Trophoblast cell (in vitro differentiated cells and primary cell): ENCODE measurements at regions not wholly inside any gene's neighbourhood (a gene's known extent, or its start where the extent isn't known, plus 50 kb on each side); places are given as distances from the start of the nearest gene placed in this dataset.

Experiments used
- DNase-seq, 2 donors: peaks; one replicate each; pipeline ENCODE4 v3.0.0-alpha.2; 2016
- H2AFZ ChIP-seq: 2 replicates; pipeline ENCODE4 v1.6.1; 2013; ENCODE audit warnings: low read length, moderate library complexity, mild to moderate bottlenecking; ENCODE audit not compliant: insufficient read depth, poor library complexity
- H2AK5ac ChIP-seq: 2 replicates; pipeline ENCODE4 v1.6.1; 2013; ENCODE audit warnings: mild to moderate bottlenecking, low read length
- H2BK120ac ChIP-seq: 2 replicates; pipeline ENCODE4 v1.6.1; 2013; ENCODE audit warnings: low read length, mild to moderate bottlenecking, moderate library complexity; ENCODE audit not compliant: insufficient read depth, poor library complexity
- H2BK12ac ChIP-seq: 2 replicates; pipeline ENCODE4 v1.6.1; 2013; ENCODE audit warnings: mild to moderate bottlenecking, low read length, moderate library complexity
- H2BK5ac ChIP-seq: 2 replicates; pipeline ENCODE4 v1.6.1; 2013; ENCODE audit warnings: low read length, low read depth, moderate library complexity, mild to moderate bottlenecking; ENCODE audit not compliant: poor library complexity
- H3K14ac ChIP-seq: 2 replicates; pipeline ENCODE4 v1.6.1; 2013; ENCODE audit warnings: mild to moderate bottlenecking, low read length
- H3K18ac ChIP-seq: 2 replicates; pipeline ENCODE4 v1.6.1; 2013; ENCODE audit warnings: mild to moderate bottlenecking, low read length
- H3K23ac ChIP-seq: 2 replicates; pipeline ENCODE4 v1.6.1; 2013; ENCODE audit warnings: low read length
- H3K27ac ChIP-seq: 2 replicates; pipeline ENCODE4 v1.5.1; 2013; ENCODE audit warnings: low read depth, mild to moderate bottlenecking, inconsistent platforms, low read length, moderate library complexity
- H3K27me3 ChIP-seq: 2 replicates; pipeline ENCODE4 v1.6.1; 2013; ENCODE audit warnings: inconsistent platforms, mild to moderate bottlenecking, low read length, moderate library complexity; ENCODE audit not compliant: insufficient read depth
- H3K36me3 ChIP-seq, 2 experiments: 1 replicate in 1 of 2; 2 replicates in 1 of 2; pipeline ENCODE4 v1.6.1; 2013; ENCODE audit warnings: low read length in 2 of 2, mild to moderate bottlenecking in 2 of 2, moderate library complexity in 1 of 2; ENCODE audit not compliant: insufficient read depth in 2 of 2, control insufficient read depth in 1 of 2
- H3K4ac ChIP-seq: 2 replicates; pipeline ENCODE4 v1.6.1; 2013; ENCODE audit warnings: low read depth, mild to moderate bottlenecking, low read length, moderate library complexity
- H3K4me1 ChIP-seq, 2 experiments: 1 replicate in 1 of 2; 2 replicates in 1 of 2; pipeline ENCODE4 v1.6.1; 2013; ENCODE audit warnings: low read length in 2 of 2, mild to moderate bottlenecking in 2 of 2, moderate library complexity in 1 of 2; ENCODE audit not compliant: insufficient read depth in 2 of 2, control insufficient read depth in 1 of 2
- H3K4me2 ChIP-seq: 2 replicates; pipeline ENCODE4 v1.6.1; 2013; ENCODE audit warnings: inconsistent platforms, mild to moderate bottlenecking, low read length, moderate library complexity
- H3K4me3 ChIP-seq: 2 replicates; pipeline ENCODE4 v1.5.1; 2013; ENCODE audit warnings: mild to moderate bottlenecking, low read depth, low read length, inconsistent platforms
- H3K79me1 ChIP-seq: one replicate; pipeline ENCODE4 v1.6.1; 2013; ENCODE audit warnings: low read length
- H3K79me2 ChIP-seq: 2 replicates; pipeline ENCODE4 v1.6.1; 2013; ENCODE audit warnings: low read length, mild to moderate bottlenecking; ENCODE audit not compliant: control insufficient read depth, insufficient read depth, poor library complexity
- H3K9ac ChIP-seq: 2 replicates; pipeline ENCODE4 v1.6.1; 2013; ENCODE audit warnings: mild to moderate bottlenecking, low read length
- H3K9me3 ChIP-seq: 2 replicates; pipeline ENCODE4 v1.6.1; 2013; ENCODE audit warnings: low read depth, mild to moderate bottlenecking, control low read depth, inconsistent platforms, low read length; ENCODE audit not compliant: insufficient read depth
- H4K12ac ChIP-seq: 2 replicates; pipeline ENCODE4 v1.6.1; 2013; ENCODE audit warnings: low read depth, mild to moderate bottlenecking, low read length, moderate library complexity
- H4K8ac ChIP-seq: 2 replicates; pipeline ENCODE4 v1.6.1; 2013; ENCODE audit warnings: low read depth, mild to moderate bottlenecking, low read length, moderate library complexity
- H4K91ac ChIP-seq: one replicate; pipeline ENCODE4 v1.6.1; 2013; ENCODE audit warnings: low read depth, mild to moderate bottlenecking, low read length, moderate library complexity
- WGBS: extraction: QIAGEN DNeasy Blood & Tissue Kit; methylation state at CpG from one replicate; pipeline ENCODE4 v1.1.7; 2013; ENCODE audit warnings: missing lambda C conversion rate; ENCODE audit not compliant: insufficient read length, insufficient coverage; ENCODE audit errors: extremely low coverage; 5-methylcytosine and 5-hydroxymethylcytosine counted together

DNA sequence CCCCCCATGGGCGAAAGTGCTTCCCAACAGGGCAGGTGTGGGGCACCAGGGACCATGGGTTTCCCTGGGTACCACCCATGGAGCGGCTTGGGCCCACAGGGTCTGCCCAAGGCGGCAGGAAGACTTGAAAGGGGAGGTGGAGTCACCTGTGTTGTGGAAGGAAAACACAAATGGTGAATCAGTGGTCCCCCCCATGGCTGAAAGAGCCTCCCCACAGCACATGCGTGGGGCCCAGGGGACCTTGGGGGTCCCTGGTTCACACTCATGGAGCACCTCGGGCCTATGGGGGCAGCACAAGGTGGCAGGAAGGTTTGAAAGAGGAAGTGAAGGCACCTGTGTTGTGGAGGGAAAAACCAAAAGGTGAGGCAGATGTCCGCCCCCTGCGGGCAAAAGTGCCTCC is 581.9 kb downstream of the ALG10 start:
- Histone ChIP-seq H3K14ac (no peak overlapping the region), H3K23ac (no peak overlapping the region), H2BK5ac (no peak overlapping the region), H3K18ac (no peak overlapping the region), H3K4me1 (no peaks in the 10 kb centered on the region), H2BK12ac (no peak overlapping the region), H3K9ac (no peak overlapping the region), H3K27me3 (no peaks in the 10 kb centered on the region), H3K27ac (no peak overlapping the region), H3K79me1 (no peaks in the 10 kb centered on the region), H3K4ac (no peak overlapping the region), H3K9me3 (peaks cover 85% of the 10 kb centered on the region), H4K91ac (no peak overlapping the region), H2AK5ac (no peak overlapping the region), H3K4me2 (no peak overlapping the region), H3K36me3 (no peaks in the 10 kb centered on the region), H4K12ac (no peak overlapping the region), H2BK120ac (no peak overlapping the region), H4K8ac (no peak overlapping the region), H3K4me3 (no peak overlapping the region), H2AFZ (no peak overlapping the region), H3K79me2 (no peaks in the 10 kb centered on the region)
- no CpG with 5 or more reads among the region's 7 CpGs for WGBS
- no peak for DNase-seq

- H3K4ac ChIP-seq = no peak overlapping the region
- H4K8ac ChIP-seq = no peak overlapping the region
- no peak overlapping the region for H3K14ac ChIP-seq
- no peak overlapping the region for H3K4me3 ChIP-seq
- H3K79me2 ChIP-seq = no peaks in the 10 kb centered on the region
- no peak overlapping the region for H4K91ac ChIP-seq
- no peak overlapping the region for H2BK5ac ChIP-seq
- no peak overlapping the region for H3K4me2 ChIP-seq
- no peak overlapping the region for H2BK12ac ChIP-seq
- H2BK120ac ChIP-seq = no peak overlapping the region
- H3K18ac ChIP-seq = no peak overlapping the region
- no CpG with 5 or more reads among the region's 37 CpGs for WGBS
- H3K9ac ChIP-seq = no peak overlapping the region
- H2AK5ac ChIP-seq = no peak overlapping the region
- no peaks in the 10 kb centered on the region for H3K4me1 ChIP-seq
- no peaks in the 10 kb centered on the region for H3K36me3 ChIP-seq
- H2AFZ ChIP-seq = no peak overlapping the region
- no peak overlapping the region for H3K23ac ChIP-seq
- no peak overlapping the region for H4K12ac ChIP-seq
- H3K9me3 ChIP-seq = peaks cover 78% of the 10 kb centered on the region
- no peak overlapping the region for H3K27ac ChIP-seq
- H3K27me3 ChIP-seq = no peaks in the 10 kb centered on the region
- no peak for DNase-seq
- no peaks in the 10 kb centered on the region for H3K79me1 ChIP-seq
Measured at GRCh38 chr12:34604631-34605509, 582.6 kb downstream of the ALG10 start.

DNA sequence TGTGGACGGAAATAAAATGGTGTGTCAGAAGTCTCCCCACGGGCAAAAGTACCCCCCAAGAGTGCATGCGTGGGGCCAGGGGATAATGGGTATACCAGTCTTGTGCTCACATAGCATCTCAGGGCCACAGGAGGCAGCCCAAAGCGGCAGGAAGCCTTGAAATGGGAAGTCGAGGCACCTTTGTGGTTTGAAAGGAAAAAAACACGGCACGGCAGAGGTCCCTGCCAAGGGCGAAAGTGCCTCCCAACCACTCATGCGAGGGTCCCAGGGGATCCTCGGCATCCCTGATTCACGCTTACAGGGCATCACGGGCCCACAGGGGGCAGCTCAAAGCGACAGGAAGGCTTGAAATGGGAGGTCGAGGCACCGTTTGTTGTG is 583.2 kb downstream of the ALG10 start:
- no peak overlapping the region for H4K8ac ChIP-seq
- H3K27ac ChIP-seq = no peak overlapping the region
- H2AFZ ChIP-seq = no peak overlapping the region
- H3K4me2 ChIP-seq = no peak overlapping the region
- DNase-seq = no peak
- no peaks in the 10 kb centered on the region for H3K27me3 ChIP-seq
- H2BK12ac ChIP-seq = no peak overlapping the region
- H3K14ac ChIP-seq = no peak overlapping the region
- no peak overlapping the region for H3K9ac ChIP-seq
- no peak overlapping the region for H4K91ac ChIP-seq
- no peaks in the 10 kb centered on the region for H3K79me2 ChIP-seq
- no peak overlapping the region for H3K4ac ChIP-seq
- no peak overlapping the region for H3K23ac ChIP-seq
- H2AK5ac ChIP-seq = no peak overlapping the region
- no peak overlapping the region for H3K4me3 ChIP-seq
- H4K12ac ChIP-seq = no peak overlapping the region
- H3K18ac ChIP-seq = no peak overlapping the region
- H3K4me1 ChIP-seq = no peaks in the 10 kb centered on the region
- H3K79me1 ChIP-seq = no peaks in the 10 kb centered on the region
- H3K36me3 ChIP-seq = no peaks in the 10 kb centered on the region
- H2BK5ac ChIP-seq = no peak overlapping the region
- no peak overlapping the region for H2BK120ac ChIP-seq
- peaks cover 72% of the 10 kb centered on the region for H3K9me3 ChIP-seq
- no CpG with 5 or more reads among the region's 15 CpGs for WGBS

GRCh38 chr12:34605955-34606748 is 583.9 kb downstream of the ALG10 start:
- Histone ChIP-seq H3K4me3 (no peak overlapping the region), H2BK120ac (no peak overlapping the region), H3K14ac (no peak overlapping the region), H4K91ac (no peak overlapping the region), H2BK5ac (no peak overlapping the region), H3K4me2 (no peak overlapping the region), H3K9ac (no peak overlapping the region), H2AFZ (no peak overlapping the region), H3K27me3 (no peaks in the 10 kb centered on the region), H3K36me3 (no peaks in the 10 kb centered on the region), H4K12ac (no peak overlapping the region), H3K18ac (no peak overlapping the region), H3K9me3 (peaks cover 66% of the 10 kb centered on the region), H2AK5ac (no peak overlapping the region), H3K4me1 (no peaks in the 10 kb centered on the region), H2BK12ac (no peak overlapping the region), H3K23ac (no peak overlapping the region), H3K79me2 (no peaks in the 10 kb centered on the region), H3K79me1 (no peaks in the 10 kb centered on the region), H3K27ac (no peak overlapping the region), H4K8ac (no peak overlapping the region), H3K4ac (no peak overlapping the region)
- no CpG with 5 or more reads among the region's 27 CpGs for WGBS
- no peak for DNase-seq
